Liver (tissue), 8 donors: ENCODE measurements at regions not wholly inside any gene's neighbourhood (a gene's known extent, or its start where the extent isn't known, plus 50 kb on each side); places are given as distances from the start of the nearest gene placed in this dataset.

Experiments
- DNase-seq: peaks from one replicate; pipeline ENCODE4 v3.0.0-alpha.2; 2017; ENCODE audit warnings: low spot score
- H3K27ac ChIP-seq, 2 donors: one replicate each; pipeline ENCODE4 v1.7.0; 2013; ENCODE audit warnings: inconsistent platforms in 2 of 2, low read length in 2 of 2, control low read depth in 1 of 2, low read depth in 1 of 2, mild to moderate bottlenecking in 1 of 2
- H3K27me3 ChIP-seq, 4 donors: one replicate each; pipeline versions ENCODE4 v1.6.1 to v1.7.0; 2013; ENCODE audit warnings: low read length in 3 of 4, inconsistent platforms in 1 of 4, mild to moderate bottlenecking in 1 of 4, moderate library complexity in 1 of 4; ENCODE audit not compliant: control insufficient read depth in 4 of 4, insufficient read depth in 4 of 4
- H3K36me3 ChIP-seq, 4 donors: one replicate each; pipeline versions ENCODE4 v1.6.1 to v1.7.0; 2013; ENCODE audit warnings: low read length in 3 of 4, mild to moderate bottlenecking in 3 of 4, low read depth in 1 of 4, moderate library complexity in 1 of 4; ENCODE audit not compliant: control insufficient read depth in 4 of 4, insufficient read depth in 3 of 4
- H3K4me1 ChIP-seq, 4 donors: one replicate each; pipeline versions ENCODE4 v1.6.1 to v1.7.0; 2013; ENCODE audit warnings: low read length in 3 of 4, mild to moderate bottlenecking in 3 of 4, moderate library complexity in 1 of 4; ENCODE audit not compliant: control insufficient read depth in 4 of 4, insufficient read depth in 4 of 4
- H3K4me3 ChIP-seq, 3 donors: one replicate each; pipeline versions ENCODE4 v1.6.1 to v1.7.0; 2013; ENCODE audit warnings: low read length in 3 of 3, control low read depth in 1 of 3, low read depth in 1 of 3, mild to moderate bottlenecking in 1 of 3
- H3K9ac ChIP-seq, 2 donors: one replicate each; pipeline ENCODE4 v1.7.0; 2013; ENCODE audit warnings: low read length in 2 of 2, mild to moderate bottlenecking in 2 of 2, moderate library complexity in 2 of 2, control low read depth in 1 of 2, low read depth in 1 of 2
- H3K9me3 ChIP-seq, 4 donors: one replicate each; pipeline versions ENCODE4 v1.6.1 to v1.7.0; 2013; ENCODE audit warnings: low read length in 3 of 4; ENCODE audit not compliant: control insufficient read depth in 4 of 4
- EGR1 ChIP-seq, 2 donors: IDR thresholded peaks; 2 replicates each; pipeline ENCODE4 v1.6.1; 2016 to 2018; ENCODE audit warnings: antibody characterized with exemption in 2 of 2, low read depth in 2 of 2
- FOXA1 ChIP-seq: IDR thresholded peaks from 2 replicates; pipeline ENCODE4 v1.6.1; 2016; ENCODE audit warnings: antibody characterized with exemption
- FOXA2 ChIP-seq: IDR thresholded peaks from 2 replicates; pipeline ENCODE4 v1.6.1; 2016; ENCODE audit warnings: antibody characterized with exemption
- GABPA ChIP-seq, 2 donors: IDR thresholded peaks in 1 of 2; conservative IDR thresholded peaks in 1 of 2; 2 replicates each; pipeline ENCODE4 v1.6.1; 2016; ENCODE audit warnings: antibody characterized with exemption in 2 of 2, mild to moderate bottlenecking in 1 of 2, moderate library complexity in 1 of 2
- HNF4A ChIP-seq, 2 donors: conservative IDR thresholded peaks; 2 replicates each; pipeline ENCODE4 v1.6.1; 2016; ENCODE audit warnings: antibody characterized with exemption in 2 of 2, mild to moderate bottlenecking in 2 of 2
- HNF4G ChIP-seq: IDR thresholded peaks from 2 replicates; pipeline ENCODE4 v1.6.1; 2016; ENCODE audit warnings: antibody characterized with exemption
- NR2F2 ChIP-seq: IDR thresholded peaks from 2 replicates; pipeline ENCODE4 v1.6.1; 2016; ENCODE audit warnings: antibody characterized with exemption
- RXRA ChIP-seq, 2 donors: IDR thresholded peaks; 2 replicates each; pipeline ENCODE4 v1.6.1; 2017 to 2018; ENCODE audit warnings: antibody characterized with exemption in 2 of 2, mild to moderate bottlenecking in 1 of 2
- TAF1 ChIP-seq: conservative IDR thresholded peaks from 2 replicates; pipeline ENCODE4 v1.6.1; 2016; ENCODE audit warnings: antibody characterized with exemption, mild to moderate bottlenecking
- YY1 ChIP-seq: IDR thresholded peaks from 2 replicates; pipeline ENCODE4 v1.6.1; 2016; ENCODE audit warnings: antibody characterized with exemption, mild to moderate bottlenecking
- WGBS: extraction: QIAGEN DNeasy Blood & Tissue Kit; methylation state at CpG from one replicate; pipeline ENCODE4 v1.1.7; 2013; 5-methylcytosine and 5-hydroxymethylcytosine counted together
- TF ChIP-seq, protein P1 (sequence below): IDR thresholded peaks from 2 replicates; pipeline ENCODE4 v1.6.1; 2016; ENCODE audit warnings: antibody characterized with exemption
- TF ChIP-seq, protein P2 (sequence below): IDR thresholded peaks from 2 replicates; pipeline ENCODE4 v1.6.1; 2016; ENCODE audit warnings: antibody characterized with exemption, mild to moderate bottlenecking
- TF ChIP-seq, protein P3 (sequence below): fragments of 150-350 bp; IDR thresholded peaks from 2 replicates; pipeline ENCODE4 v1.5.1; 2017; ENCODE audit warnings: improper control_type of control experiment, low read depth, low read length; ENCODE audit not compliant: missing input control
- TF ChIP-seq, protein P4 (sequence below): IDR thresholded peaks from 2 replicates; pipeline ENCODE4 v1.6.1; 2016; ENCODE audit warnings: antibody characterized with exemption
- donor health status: healthy.
- donor health status: healthy.
- donor health status: healthy.
- donor health status: healthy.
- donor health status: healthy.

DNA sequence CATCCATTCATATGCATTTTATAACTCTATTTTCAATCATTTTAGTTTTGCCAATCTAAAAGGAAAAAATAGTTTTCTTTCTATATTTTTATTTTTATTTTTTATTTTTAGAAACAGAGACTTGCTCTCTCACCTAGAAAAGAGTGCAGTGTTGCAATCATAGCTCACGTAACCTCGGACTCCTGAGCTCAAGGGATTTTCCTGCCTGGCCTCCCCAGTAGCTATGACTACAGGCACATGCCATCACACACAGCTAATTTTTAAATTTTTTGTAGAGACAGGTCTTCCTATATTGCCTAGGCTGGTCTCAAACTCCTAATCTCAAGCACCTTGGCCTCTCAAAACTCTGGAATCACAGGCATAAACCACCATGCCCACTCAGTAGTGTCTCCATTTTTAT, 125.5 kb upstream of the XIRP2 start:
- H3K27ac ChIP-seq: no peak overlapping the region
- H3K9ac ChIP-seq: no peak overlapping the region
- H3K4me1 ChIP-seq: no peaks in the 10 kb centered on the region
- H3K27me3 ChIP-seq: no peaks in the 10 kb centered on the region
- no peak for DNase-seq
- no peaks in the 10 kb centered on the region for H3K9me3 ChIP-seq
- no peaks in the 10 kb centered on the region for H3K36me3 ChIP-seq
- no peak for TF ChIP-seq RXRA (IDR thresholded peaks at IDR 0.05)
- TF ChIP-seq, protein P1, sequence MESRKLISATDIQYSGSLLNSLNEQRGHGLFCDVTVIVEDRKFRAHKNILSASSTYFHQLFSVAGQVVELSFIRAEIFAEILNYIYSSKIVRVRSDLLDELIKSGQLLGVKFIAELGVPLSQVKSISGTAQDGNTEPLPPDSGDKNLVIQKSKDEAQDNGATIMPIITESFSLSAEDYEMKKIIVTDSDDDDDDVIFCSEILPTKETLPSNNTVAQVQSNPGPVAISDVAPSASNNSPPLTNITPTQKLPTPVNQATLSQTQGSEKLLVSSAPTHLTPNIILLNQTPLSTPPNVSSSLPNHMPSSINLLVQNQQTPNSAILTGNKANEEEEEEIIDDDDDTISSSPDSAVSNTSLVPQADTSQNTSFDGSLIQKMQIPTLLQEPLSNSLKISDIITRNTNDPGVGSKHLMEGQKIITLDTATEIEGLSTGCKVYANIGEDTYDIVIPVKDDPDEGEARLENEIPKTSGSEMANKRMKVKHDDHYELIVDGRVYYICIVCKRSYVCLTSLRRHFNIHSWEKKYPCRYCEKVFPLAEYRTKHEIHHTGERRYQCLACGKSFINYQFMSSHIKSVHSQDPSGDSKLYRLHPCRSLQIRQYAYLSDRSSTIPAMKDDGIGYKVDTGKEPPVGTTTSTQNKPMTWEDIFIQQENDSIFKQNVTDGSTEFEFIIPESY: no peak
- no peak for TF ChIP-seq EGR1 (IDR thresholded peaks at IDR 0.05; ENCODE audit: low read depth in 2 of 2)
- TF ChIP-seq FOXA1: no peak
- TF ChIP-seq, protein P2, sequence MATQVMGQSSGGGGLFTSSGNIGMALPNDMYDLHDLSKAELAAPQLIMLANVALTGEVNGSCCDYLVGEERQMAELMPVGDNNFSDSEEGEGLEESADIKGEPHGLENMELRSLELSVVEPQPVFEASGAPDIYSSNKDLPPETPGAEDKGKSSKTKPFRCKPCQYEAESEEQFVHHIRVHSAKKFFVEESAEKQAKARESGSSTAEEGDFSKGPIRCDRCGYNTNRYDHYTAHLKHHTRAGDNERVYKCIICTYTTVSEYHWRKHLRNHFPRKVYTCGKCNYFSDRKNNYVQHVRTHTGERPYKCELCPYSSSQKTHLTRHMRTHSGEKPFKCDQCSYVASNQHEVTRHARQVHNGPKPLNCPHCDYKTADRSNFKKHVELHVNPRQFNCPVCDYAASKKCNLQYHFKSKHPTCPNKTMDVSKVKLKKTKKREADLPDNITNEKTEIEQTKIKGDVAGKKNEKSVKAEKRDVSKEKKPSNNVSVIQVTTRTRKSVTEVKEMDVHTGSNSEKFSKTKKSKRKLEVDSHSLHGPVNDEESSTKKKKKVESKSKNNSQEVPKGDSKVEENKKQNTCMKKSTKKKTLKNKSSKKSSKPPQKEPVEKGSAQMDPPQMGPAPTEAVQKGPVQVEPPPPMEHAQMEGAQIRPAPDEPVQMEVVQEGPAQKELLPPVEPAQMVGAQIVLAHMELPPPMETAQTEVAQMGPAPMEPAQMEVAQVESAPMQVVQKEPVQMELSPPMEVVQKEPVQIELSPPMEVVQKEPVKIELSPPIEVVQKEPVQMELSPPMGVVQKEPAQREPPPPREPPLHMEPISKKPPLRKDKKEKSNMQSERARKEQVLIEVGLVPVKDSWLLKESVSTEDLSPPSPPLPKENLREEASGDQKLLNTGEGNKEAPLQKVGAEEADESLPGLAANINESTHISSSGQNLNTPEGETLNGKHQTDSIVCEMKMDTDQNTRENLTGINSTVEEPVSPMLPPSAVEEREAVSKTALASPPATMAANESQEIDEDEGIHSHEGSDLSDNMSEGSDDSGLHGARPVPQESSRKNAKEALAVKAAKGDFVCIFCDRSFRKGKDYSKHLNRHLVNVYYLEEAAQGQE: no peak
- TF ChIP-seq GABPA (IDR thresholded peaks at IDR 0.05 in 1 of 2, conservative IDR thresholded peaks at IDR 0.05 in 1 of 2): no peak
- TF ChIP-seq, protein P3, sequence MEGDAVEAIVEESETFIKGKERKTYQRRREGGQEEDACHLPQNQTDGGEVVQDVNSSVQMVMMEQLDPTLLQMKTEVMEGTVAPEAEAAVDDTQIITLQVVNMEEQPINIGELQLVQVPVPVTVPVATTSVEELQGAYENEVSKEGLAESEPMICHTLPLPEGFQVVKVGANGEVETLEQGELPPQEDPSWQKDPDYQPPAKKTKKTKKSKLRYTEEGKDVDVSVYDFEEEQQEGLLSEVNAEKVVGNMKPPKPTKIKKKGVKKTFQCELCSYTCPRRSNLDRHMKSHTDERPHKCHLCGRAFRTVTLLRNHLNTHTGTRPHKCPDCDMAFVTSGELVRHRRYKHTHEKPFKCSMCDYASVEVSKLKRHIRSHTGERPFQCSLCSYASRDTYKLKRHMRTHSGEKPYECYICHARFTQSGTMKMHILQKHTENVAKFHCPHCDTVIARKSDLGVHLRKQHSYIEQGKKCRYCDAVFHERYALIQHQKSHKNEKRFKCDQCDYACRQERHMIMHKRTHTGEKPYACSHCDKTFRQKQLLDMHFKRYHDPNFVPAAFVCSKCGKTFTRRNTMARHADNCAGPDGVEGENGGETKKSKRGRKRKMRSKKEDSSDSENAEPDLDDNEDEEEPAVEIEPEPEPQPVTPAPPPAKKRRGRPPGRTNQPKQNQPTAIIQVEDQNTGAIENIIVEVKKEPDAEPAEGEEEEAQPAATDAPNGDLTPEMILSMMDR: no peak
- no peak for TF ChIP-seq HNF4A (conservative IDR thresholded peaks at IDR 0.05)
- WGBS: 67% methylated on average over 2 of the region's 2 CpGs
- no peak overlapping the region for H3K4me3 ChIP-seq

DNA sequence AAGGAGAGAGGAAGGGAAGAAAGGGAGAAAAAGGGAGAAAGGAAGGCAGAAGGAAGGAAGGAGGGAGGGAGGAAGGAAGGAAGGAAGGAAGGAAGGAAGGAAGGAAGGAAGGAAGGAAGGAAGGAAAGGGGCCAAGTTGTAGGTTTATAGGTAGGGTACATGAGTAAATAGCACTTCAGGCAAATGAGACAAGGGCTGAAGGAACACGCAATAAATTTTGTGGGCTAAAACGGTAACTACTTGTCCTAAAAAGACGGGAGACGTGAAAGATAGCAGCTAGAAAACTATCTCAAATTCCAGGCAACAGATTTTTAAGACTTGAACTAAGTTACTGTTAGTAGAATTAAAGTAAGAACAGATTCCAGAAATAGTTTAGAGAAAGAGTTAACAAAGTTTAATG, 129.3 kb upstream of the XIRP2 start:
- no peak for DNase-seq
- no peak for TF ChIP-seq NR2F2
- TF ChIP-seq, protein P2: no peak
- no peak for TF ChIP-seq EGR1 (IDR thresholded peaks at IDR 0.05; ENCODE audit: low read depth in 2 of 2)
- TF ChIP-seq, protein P3: no peak
- TF ChIP-seq HNF4G: no peak
- no peak for TF ChIP-seq YY1
- TF ChIP-seq, protein P4, sequence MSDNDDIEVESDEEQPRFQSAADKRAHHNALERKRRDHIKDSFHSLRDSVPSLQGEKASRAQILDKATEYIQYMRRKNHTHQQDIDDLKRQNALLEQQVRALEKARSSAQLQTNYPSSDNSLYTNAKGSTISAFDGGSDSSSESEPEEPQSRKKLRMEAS: no peak
- TF ChIP-seq FOXA2: no peak
- TF ChIP-seq FOXA1: no peak
- TF ChIP-seq TAF1: no peak
- TF ChIP-seq GABPA (IDR thresholded peaks at IDR 0.05 in 1 of 2, conservative IDR thresholded peaks at IDR 0.05 in 1 of 2): no peak
- no peak for TF ChIP-seq RXRA (IDR thresholded peaks at IDR 0.05)
- H3K9ac ChIP-seq: no peak overlapping the region
- H3K4me1 ChIP-seq: no peaks in the 10 kb centered on the region
- H3K4me3 ChIP-seq: no peak overlapping the region
- WGBS: 79% methylated on average over 4 of the region's 4 CpGs
- H3K36me3 ChIP-seq: no peaks in the 10 kb centered on the region
- no peaks in the 10 kb centered on the region for H3K27me3 ChIP-seq
- H3K9me3 ChIP-seq: no peaks in the 10 kb centered on the region
- H3K27ac ChIP-seq: no peak overlapping the region
